ENCODE measurements at regions not wholly inside any gene's neighbourhood (a gene's known extent, or its start where the extent isn't known, plus 50 kb on each side); places are given as distances from the start of the nearest gene placed in this dataset.

DNA sequence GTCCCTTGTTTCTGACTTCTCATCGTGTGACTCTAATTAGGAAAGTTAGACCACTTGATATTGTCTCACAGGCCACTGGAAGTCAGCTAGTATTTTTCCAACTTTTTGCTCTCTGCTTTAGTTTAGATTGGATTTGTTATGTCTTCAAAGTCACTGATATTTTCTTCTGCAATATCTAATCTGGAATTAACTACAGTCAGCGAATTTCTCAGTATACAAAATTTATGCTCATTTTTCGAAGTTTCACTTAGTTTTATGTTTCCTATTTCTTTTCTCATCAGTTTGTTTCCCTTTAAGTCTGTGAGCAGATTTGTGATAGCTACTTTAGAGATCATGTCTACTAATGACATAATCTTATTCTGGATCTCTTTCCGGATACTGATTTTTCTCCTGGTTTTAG, 1027.2 kb upstream of the CNTN5 start:
- Histone ChIP-seq H3K4me3 (no peak overlapping the region), H3K36me3 (ENCODE audit: low read depth) (no peaks in the 10 kb centered on the region), H3K9me3 (ENCODE audit: insufficient read depth, low read depth) (no peaks in the 10 kb centered on the region), H3K27ac (no peak overlapping the region), H3K79me2 (ENCODE audit: low read depth) (no peaks in the 10 kb centered on the region), H3K27me3 (ENCODE audit: insufficient read depth, low read depth) (no peaks in the 10 kb centered on the region), H3F3A (ENCODE audit: insufficient read depth, low read depth) (no peaks in the 10 kb centered on the region), H3K4me1 (replicated peaks; ENCODE audit: insufficient read depth) (no peaks in the 10 kb centered on the region), H3K4me2 (no peak overlapping the region), H3K9me2 (ENCODE audit: insufficient read depth) (no peaks in the 10 kb centered on the region), H4K20me1 (ENCODE audit: insufficient read depth) (no peaks in the 10 kb centered on the region), H2AFZ (no peak overlapping the region)
- ChIA-PET POLR2A (ENCODE audit: unreplicated experiment) (no interaction called here), CTCF (no interaction called here)
- intact Hi-C loops (cut with micrococcal nuclease; ENCODE audit: unreplicated experiment), result no loop called here
- BruUV-seq (replicated peaks), result no TSS peak
- no peak for TF ChIP-seq EZH2 (IDR thresholded peaks at IDR 0.05; ENCODE audit: low read depth)
- TF ChIP-seq, protein P1, sequence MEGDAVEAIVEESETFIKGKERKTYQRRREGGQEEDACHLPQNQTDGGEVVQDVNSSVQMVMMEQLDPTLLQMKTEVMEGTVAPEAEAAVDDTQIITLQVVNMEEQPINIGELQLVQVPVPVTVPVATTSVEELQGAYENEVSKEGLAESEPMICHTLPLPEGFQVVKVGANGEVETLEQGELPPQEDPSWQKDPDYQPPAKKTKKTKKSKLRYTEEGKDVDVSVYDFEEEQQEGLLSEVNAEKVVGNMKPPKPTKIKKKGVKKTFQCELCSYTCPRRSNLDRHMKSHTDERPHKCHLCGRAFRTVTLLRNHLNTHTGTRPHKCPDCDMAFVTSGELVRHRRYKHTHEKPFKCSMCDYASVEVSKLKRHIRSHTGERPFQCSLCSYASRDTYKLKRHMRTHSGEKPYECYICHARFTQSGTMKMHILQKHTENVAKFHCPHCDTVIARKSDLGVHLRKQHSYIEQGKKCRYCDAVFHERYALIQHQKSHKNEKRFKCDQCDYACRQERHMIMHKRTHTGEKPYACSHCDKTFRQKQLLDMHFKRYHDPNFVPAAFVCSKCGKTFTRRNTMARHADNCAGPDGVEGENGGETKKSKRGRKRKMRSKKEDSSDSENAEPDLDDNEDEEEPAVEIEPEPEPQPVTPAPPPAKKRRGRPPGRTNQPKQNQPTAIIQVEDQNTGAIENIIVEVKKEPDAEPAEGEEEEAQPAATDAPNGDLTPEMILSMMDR (conservative IDR thresholded peaks at IDR 0.05), result no peak
- DNase-seq, result no peak

DNA sequence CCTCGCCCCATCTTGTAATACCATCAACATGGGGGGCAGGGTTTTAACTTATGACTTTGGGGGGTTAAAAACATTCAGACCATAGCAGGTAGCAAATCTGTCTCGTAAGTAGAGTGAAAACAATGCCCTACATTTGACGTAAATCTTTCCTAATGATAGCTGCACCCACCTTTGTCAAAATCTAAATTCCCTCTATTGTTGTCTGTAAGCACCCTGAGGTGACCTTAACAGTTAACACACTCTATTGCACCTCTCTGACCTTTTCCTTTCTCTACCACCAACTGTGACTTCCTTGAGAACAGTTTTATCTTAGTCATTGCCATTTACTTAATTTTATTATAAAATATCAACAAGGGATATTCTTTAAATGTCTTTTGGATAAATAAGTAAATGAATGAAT, 1024.9 kb upstream of the CNTN5 start:
- POLR2A ChIA-PET (ENCODE audit: unreplicated experiment), result no interaction called here
- no peaks in the 10 kb centered on the region for H3K9me2 ChIP-seq (ENCODE audit: insufficient read depth)
- no TSS peak for BruUV-seq (replicated peaks)
- CTCF ChIA-PET, result no interaction called here
- no peak overlapping the region for H3K4me3 ChIP-seq
- no peaks in the 10 kb centered on the region for H3K79me2 ChIP-seq (ENCODE audit: low read depth)
- H3K27ac ChIP-seq, result no peak overlapping the region
- no peak for DNase-seq
- H3K4me2 ChIP-seq, result no peak overlapping the region
- no peaks in the 10 kb centered on the region for H3K27me3 ChIP-seq (ENCODE audit: insufficient read depth, low read depth)
- no peaks in the 10 kb centered on the region for H3K36me3 ChIP-seq (ENCODE audit: low read depth)
- no peaks in the 10 kb centered on the region for H4K20me1 ChIP-seq (ENCODE audit: insufficient read depth)
- no peaks in the 10 kb centered on the region for H3F3A ChIP-seq (ENCODE audit: insufficient read depth, low read depth)
- H3K4me1 ChIP-seq (replicated peaks; ENCODE audit: insufficient read depth), result no peaks in the 10 kb centered on the region
- no peak overlapping the region for H2AFZ ChIP-seq
- intact Hi-C loops (cut with micrococcal nuclease; ENCODE audit: unreplicated experiment), result no loop called here
- H3K9me3 ChIP-seq (ENCODE audit: insufficient read depth, low read depth), result no peaks in the 10 kb centered on the region
- no peak for TF ChIP-seq EZH2 (IDR thresholded peaks at IDR 0.05; ENCODE audit: low read depth)
- TF ChIP-seq, protein P1 (conservative IDR thresholded peaks at IDR 0.05), result no peak

DNA sequence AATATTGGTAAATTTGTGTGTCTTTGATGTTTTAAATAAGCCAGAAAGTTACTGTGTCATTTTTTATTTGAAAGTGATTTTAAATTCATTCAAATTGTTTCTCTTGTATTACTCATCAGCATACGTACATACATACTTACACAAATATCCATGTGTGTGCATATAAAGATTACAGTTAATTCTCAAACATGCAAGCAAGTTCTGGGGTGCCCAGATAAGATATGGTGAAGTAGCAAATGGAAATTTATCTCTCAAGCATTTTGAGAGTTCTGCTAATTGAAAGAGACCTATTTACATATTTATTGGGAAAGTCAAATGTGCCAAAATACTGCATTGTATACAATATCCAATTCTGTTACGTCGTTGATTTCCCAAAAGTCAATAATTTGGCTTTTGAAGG, 1024.0 kb upstream of the CNTN5 start:
- no peaks in the 10 kb centered on the region for H3K79me2 ChIP-seq (ENCODE audit: low read depth)
- no peaks in the 10 kb centered on the region for H3F3A ChIP-seq (ENCODE audit: insufficient read depth, low read depth)
- H3K4me2 ChIP-seq, result no peak overlapping the region
- intact Hi-C loops (cut with micrococcal nuclease; ENCODE audit: unreplicated experiment), result no loop called here
- no peaks in the 10 kb centered on the region for H4K20me1 ChIP-seq (ENCODE audit: insufficient read depth)
- H3K27me3 ChIP-seq (ENCODE audit: insufficient read depth, low read depth), result no peaks in the 10 kb centered on the region
- no peak for DNase-seq
- H3K4me3 ChIP-seq, result no peak overlapping the region
- TF ChIP-seq EZH2 (IDR thresholded peaks at IDR 0.05; ENCODE audit: low read depth), result no peak
- TF ChIP-seq, protein P1 (conservative IDR thresholded peaks at IDR 0.05), result no peak
- ChIA-PET CTCF (no interaction called here), POLR2A (ENCODE audit: unreplicated experiment) (no interaction called here)
- no peak overlapping the region for H3K27ac ChIP-seq
- BruUV-seq (replicated peaks), result no TSS peak
- no peak overlapping the region for H2AFZ ChIP-seq
- no peaks in the 10 kb centered on the region for H3K36me3 ChIP-seq (ENCODE audit: low read depth)
- no peaks in the 10 kb centered on the region for H3K4me1 ChIP-seq (replicated peaks; ENCODE audit: insufficient read depth)
- H3K9me2 ChIP-seq (ENCODE audit: insufficient read depth), result no peaks in the 10 kb centered on the region
- H3K9me3 ChIP-seq (ENCODE audit: insufficient read depth, low read depth), result no peaks in the 10 kb centered on the region

Data from PC-9 (cell line).